ENCODE measurements at regions not wholly inside any gene's neighbourhood (a gene's known extent, or its start where the extent isn't known, plus 50 kb on each side); places are given as distances from the start of the nearest gene placed in this dataset.

GRCh38 chr3:72308641-72309040 is 523.7 kb upstream of the PROK2 start:
- Mint-ChIP-seq H3K27ac (no peak overlapping the region), H3K4me3 (no peak overlapping the region), H3K9me3 (no peaks in the 10 kb centered on the region), H3K4me1 (peaks cover 47% of the 10 kb centered on the region), H3K36me3 (ENCODE audit: low read depth) (no peaks in the 10 kb centered on the region), H3K27me3 (no peaks in the 10 kb centered on the region)
- no peak for TF ChIP-seq CTCF (IDR thresholded peaks at IDR 0.05)
- no peak for DNase-seq
- ChIA-PET CTCF (no interaction called here), POLR2A (interaction anchor here (0.6 to 0.7 kb wide), 2 partner anchors 256 to 1122 kb away, joined by 4 to 6 read pairs; no protein-coding TSS in a partner anchor)
- intact Hi-C loops (cut with micrococcal nuclease) = no loop called here
- ATAC-seq (ENCODE audit: low read depth) = no peak

- TF ChIP-seq CTCF (IDR thresholded peaks at IDR 0.05) = no peak
- DNase-seq = no peak
- H3K4me3 Mint-ChIP-seq = no peak overlapping the region
- no peaks in the 10 kb centered on the region for H3K9me3 Mint-ChIP-seq
- POLR2A ChIA-PET = interaction anchor here (0.6 to 0.7 kb wide), 2 partner anchors 255 to 1121 kb away, joined by 4 to 6 read pairs; no protein-coding TSS in a partner anchor
- CTCF ChIA-PET = no interaction called here
- intact Hi-C loops (cut with micrococcal nuclease) = no loop called here
- no peak for ATAC-seq (ENCODE audit: low read depth)
- peaks cover 43% of the 10 kb centered on the region for H3K4me1 Mint-ChIP-seq
- no peaks in the 10 kb centered on the region for H3K36me3 Mint-ChIP-seq (ENCODE audit: low read depth)
- no peaks in the 10 kb centered on the region for H3K27me3 Mint-ChIP-seq
- no peak overlapping the region for H3K27ac Mint-ChIP-seq
These were observed 522.6 kb upstream of the PROK2 start for GRCh38 chr3:72307438-72308115.

GRCh38 chr3:72306800-72307341 is 521.9 kb upstream of the PROK2 start:
- TF ChIP-seq CTCF (IDR thresholded peaks at IDR 0.05) = no peak
- Mint-ChIP-seq H3K4me1 (peaks cover 36% of the 10 kb centered on the region), H3K27me3 (no peaks in the 10 kb centered on the region), H3K4me3 (no peak overlapping the region), H3K27ac (no peak overlapping the region), H3K36me3 (ENCODE audit: low read depth) (no peaks in the 10 kb centered on the region), H3K9me3 (no peaks in the 10 kb centered on the region)
- ChIA-PET POLR2A (no interaction called here), CTCF (no interaction called here)
- DNase-seq (no peak), ATAC-seq (ENCODE audit: low read depth) (no peak)
- intact Hi-C loops (cut with micrococcal nuclease) = no loop called here

GRCh38 chr3:72303926-72304325 is 519.0 kb upstream of the PROK2 start:
- Mint-ChIP-seq H3K9me3 (no peaks in the 10 kb centered on the region), H3K4me3 (no peak overlapping the region), H3K4me1 (peaks cover 6% of the 10 kb centered on the region), H3K27ac (no peak overlapping the region), H3K36me3 (ENCODE audit: low read depth) (no peaks in the 10 kb centered on the region), H3K27me3 (no peaks in the 10 kb centered on the region)
- no peak for DNase-seq
- ChIA-PET CTCF (no interaction called here), POLR2A (no interaction called here)
- intact Hi-C loops (cut with micrococcal nuclease) = no loop called here
- no peak for TF ChIP-seq CTCF (IDR thresholded peaks at IDR 0.05)
- ATAC-seq (ENCODE audit: low read depth) = no peak

- no peaks in the 10 kb centered on the region for H3K27me3 Mint-ChIP-seq
- no peaks in the 10 kb centered on the region for H3K9me3 Mint-ChIP-seq
- H3K4me1 Mint-ChIP-seq = no peaks in the 10 kb centered on the region
- intact Hi-C loops (cut with micrococcal nuclease) = no loop called here
- no peak for DNase-seq
- ChIA-PET POLR2A (no interaction called here), CTCF (no interaction called here)
- ATAC-seq (ENCODE audit: low read depth) = no peak
- H3K27ac Mint-ChIP-seq = no peak overlapping the region
- H3K36me3 Mint-ChIP-seq (ENCODE audit: low read depth) = no peaks in the 10 kb centered on the region
- TF ChIP-seq CTCF (IDR thresholded peaks at IDR 0.05) = no peak
- H3K4me3 Mint-ChIP-seq = no peak overlapping the region
These were observed 516.8 kb upstream of the PROK2 start for GRCh38 chr3:72301779-72302178.
